Sigmoid colon (tissue), 6 donors: ENCODE measurements at regions not wholly inside any gene's neighbourhood (a gene's known extent, or its start where the extent isn't known, plus 50 kb on each side); places are given as distances from the start of the nearest gene placed in this dataset.

Source experiments
- DNase-seq: peaks from one replicate; pipeline ENCODE4 v3.0.0-alpha.2; 2019
- H3K27ac ChIP-seq, 4 donors: fragments of 200-600 bp; sonication (generic); one replicate each; pipeline ENCODE4 v1.5.1; 2016 to 2019; ENCODE audit warnings: mild to moderate bottlenecking in 1 of 4
- H3K27me3 ChIP-seq, 3 donors: fragments of 200-600 bp; sonication (generic); one replicate each; pipeline ENCODE4 v1.5.1; 2019; ENCODE audit warnings: mild to moderate bottlenecking in 1 of 3
- H3K36me3 ChIP-seq, 4 donors: fragments of 200-600 bp; sonication (generic); one replicate each; pipeline ENCODE4 v1.5.1; 2016 to 2019
- H3K4me1 ChIP-seq, 4 donors: fragments of 200-600 bp; sonication (generic); one replicate each; pipeline ENCODE4 v1.5.1; 2017 to 2019
- H3K4me3 ChIP-seq, 4 donors: fragments of 200-600 bp; sonication (generic); one replicate each; pipeline ENCODE4 v1.5.1; 2017 to 2019; ENCODE audit warnings: mild to moderate bottlenecking in 2 of 4, moderate library complexity in 1 of 4
- H3K9me3 ChIP-seq, 4 donors: fragments of 200-600 bp in 3 of 4; sonication (generic) in 3 of 4; one replicate each; pipeline versions ENCODE4 v1.5.1 to v1.6.1; 2013 to 2019
- EP300 ChIP-seq, 4 donors: sonication (generic); formaldehyde crosslinking; IDR thresholded peaks; one replicate each; pipeline ENCODE4 v1.6.1; 2017; ENCODE audit warnings: antibody characterized with exemption in 4 of 4
- POLR2A ChIP-seq, 2 donors: fragments of 450-650 bp; IDR thresholded peaks; one replicate each; pipeline ENCODE4 v1.6.1; 2016; ENCODE audit warnings: antibody characterized with exemption in 2 of 2, mild to moderate bottlenecking in 2 of 2, moderate library complexity in 2 of 2
- POLR2AphosphoS5 ChIP-seq, 4 donors: sonication (generic); formaldehyde crosslinking; IDR thresholded peaks; one replicate each; pipeline ENCODE4 v1.6.1; 2017; ENCODE audit warnings: antibody characterized with exemption in 4 of 4
- WGBS, 2 donors: extraction: QIAGEN DNeasy Blood & Tissue Kit; methylation state at CpG; one replicate each; pipeline ENCODE4 v1.1.7; 2013; 5-methylcytosine and 5-hydroxymethylcytosine counted together
- intact Hi-C: fragments of 100-400 bp; cut with DNase I; formaldehyde crosslinking; loops from one replicate; pipeline ENCODE4 v1.15.1; 2023
- TF ChIP-seq, protein P1 (sequence below), 4 experiments: fragments of 450-650 bp in 3 of 4; fragments of 200-600 bp in 1 of 4; IDR thresholded peaks; one replicate each; pipeline ENCODE4 v1.5.1; 2016 to 2019; ENCODE audit warnings: antibody characterized with exemption in 4 of 4, mild to moderate bottlenecking in 3 of 4, moderate library complexity in 2 of 4
- donor health status: healthy with polysubstance abuse.
- donor health status: healthy.

DNA sequence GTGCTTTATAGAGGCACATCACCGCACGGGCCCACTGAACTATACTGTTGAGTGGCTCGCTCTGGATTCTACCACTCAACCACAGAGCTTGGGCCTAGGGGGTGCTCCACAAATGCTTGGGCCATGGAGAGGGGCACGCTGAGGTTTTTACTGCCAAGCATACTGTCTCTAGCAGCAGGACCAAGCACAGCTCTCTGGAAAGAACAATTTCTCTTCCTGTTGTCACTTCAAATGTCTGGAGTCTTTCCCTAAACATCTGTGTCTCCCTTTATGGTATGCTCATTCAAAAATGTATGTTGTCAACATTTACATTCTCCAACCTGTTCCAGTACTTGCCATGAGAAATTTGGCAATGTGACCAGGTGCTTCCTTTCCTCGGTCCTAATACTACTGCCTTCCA lies 114.7 kb upstream of the TPM1 start:
- Histone ChIP-seq H3K27me3 (no peaks in the 10 kb centered on the region), H3K36me3 (no peaks in the 10 kb centered on the region), H3K4me3 (no peak overlapping the region), H3K27ac (no peak overlapping the region), H3K4me1 (peaks cover 0 to 12% (median 5%) of the 10 kb centered on the region in 4 donors), H3K9me3 (no peaks in the 10 kb centered on the region)
- WGBS, 2 donors: 87% methylated on average over 5 of the region's 5 CpGs
- intact Hi-C loops: no loop called here
- TF ChIP-seq POLR2A (IDR thresholded peaks at IDR 0.05): no peak
- no peak for TF ChIP-seq POLR2AphosphoS5 (IDR thresholded peaks at IDR 0.05)
- TF ChIP-seq, protein P1, sequence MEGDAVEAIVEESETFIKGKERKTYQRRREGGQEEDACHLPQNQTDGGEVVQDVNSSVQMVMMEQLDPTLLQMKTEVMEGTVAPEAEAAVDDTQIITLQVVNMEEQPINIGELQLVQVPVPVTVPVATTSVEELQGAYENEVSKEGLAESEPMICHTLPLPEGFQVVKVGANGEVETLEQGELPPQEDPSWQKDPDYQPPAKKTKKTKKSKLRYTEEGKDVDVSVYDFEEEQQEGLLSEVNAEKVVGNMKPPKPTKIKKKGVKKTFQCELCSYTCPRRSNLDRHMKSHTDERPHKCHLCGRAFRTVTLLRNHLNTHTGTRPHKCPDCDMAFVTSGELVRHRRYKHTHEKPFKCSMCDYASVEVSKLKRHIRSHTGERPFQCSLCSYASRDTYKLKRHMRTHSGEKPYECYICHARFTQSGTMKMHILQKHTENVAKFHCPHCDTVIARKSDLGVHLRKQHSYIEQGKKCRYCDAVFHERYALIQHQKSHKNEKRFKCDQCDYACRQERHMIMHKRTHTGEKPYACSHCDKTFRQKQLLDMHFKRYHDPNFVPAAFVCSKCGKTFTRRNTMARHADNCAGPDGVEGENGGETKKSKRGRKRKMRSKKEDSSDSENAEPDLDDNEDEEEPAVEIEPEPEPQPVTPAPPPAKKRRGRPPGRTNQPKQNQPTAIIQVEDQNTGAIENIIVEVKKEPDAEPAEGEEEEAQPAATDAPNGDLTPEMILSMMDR (IDR thresholded peaks at IDR 0.05): no peak
- TF ChIP-seq EP300 (IDR thresholded peaks at IDR 0.05): no peak
- no peak for DNase-seq

DNA sequence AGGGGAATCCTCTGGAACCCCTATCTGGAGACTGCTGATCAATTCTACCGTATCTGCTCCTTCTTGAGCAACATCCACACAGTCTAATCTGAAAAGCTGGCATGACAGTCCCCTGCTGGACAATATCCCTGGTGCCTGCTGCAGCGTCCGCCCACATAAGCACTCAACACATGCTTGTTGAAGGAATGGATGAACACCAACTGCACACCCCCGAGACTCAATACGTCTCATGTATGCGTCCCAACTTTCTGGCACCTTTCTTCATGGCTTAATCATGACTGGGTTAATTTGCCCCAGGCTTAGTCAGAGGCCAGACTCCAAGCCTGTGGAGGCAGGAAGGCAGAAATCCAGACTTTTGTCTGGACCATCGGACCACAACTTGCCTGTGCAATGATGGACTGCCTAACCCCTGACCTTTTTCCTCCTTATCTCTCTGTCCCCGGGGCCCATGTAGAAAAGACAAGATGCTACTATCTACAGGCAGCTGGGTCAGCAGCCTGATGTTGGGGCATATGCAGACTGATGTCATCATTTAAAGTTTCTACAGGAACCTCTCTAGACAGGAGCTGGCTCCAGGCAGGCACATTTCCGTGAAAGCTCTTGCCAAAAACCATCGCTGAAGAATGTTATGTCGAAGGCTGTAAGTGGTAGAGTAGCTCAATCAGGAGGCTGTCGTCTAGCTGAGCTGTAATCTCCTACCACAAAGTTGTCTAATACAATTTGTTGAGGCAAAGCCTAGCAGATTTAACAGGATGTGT lies 114.1 kb upstream of the TPM1 start:
- intact Hi-C loops: no loop called here

DNA sequence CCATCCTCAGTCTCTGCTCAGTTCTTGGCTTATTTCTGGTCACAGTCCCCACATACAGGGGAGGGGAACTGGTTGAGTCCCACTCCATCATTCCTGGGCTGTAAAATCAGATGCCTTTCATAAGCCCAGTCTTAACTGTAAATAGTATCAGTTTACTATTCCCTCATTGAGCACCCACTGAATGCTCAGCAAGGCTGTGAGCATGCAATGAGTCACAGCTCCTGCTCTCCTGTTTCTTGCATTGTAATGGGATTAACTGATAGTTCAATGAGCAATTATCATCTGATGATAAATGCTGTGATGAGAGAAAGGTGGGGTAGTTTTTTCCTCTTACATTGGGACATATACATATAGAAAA lies 113.6 kb upstream of the TPM1 start:
- H3K4me1 ChIP-seq: peaks cover 0 to 12% (median 5%) of the 10 kb centered on the region in 4 donors
- no peaks in the 10 kb centered on the region for H3K36me3 ChIP-seq
- no peaks in the 10 kb centered on the region for H3K27me3 ChIP-seq
- TF ChIP-seq POLR2A (IDR thresholded peaks at IDR 0.05) (no peak), EP300 (IDR thresholded peaks at IDR 0.05) (no peak), POLR2AphosphoS5 (IDR thresholded peaks at IDR 0.05) (no peak)
- TF ChIP-seq, protein P1 (IDR thresholded peaks at IDR 0.05): no peak
- intact Hi-C loops: no loop called here
- no peak overlapping the region for H3K4me3 ChIP-seq
- no peak for DNase-seq
- H3K9me3 ChIP-seq: no peaks in the 10 kb centered on the region
- peak overlapping the region in 1 of 4 donors; percentile 19 for H3K27ac ChIP-seq

More for the DNA sequence above, 114.1 kb upstream of the TPM1 start:
- TF ChIP-seq POLR2A (IDR thresholded peaks at IDR 0.05): no peak
- no peak for TF ChIP-seq POLR2AphosphoS5 (IDR thresholded peaks at IDR 0.05)
- no peak for TF ChIP-seq EP300 (IDR thresholded peaks at IDR 0.05)
- TF ChIP-seq, protein P1 (IDR thresholded peaks at IDR 0.05): no peak
- peaks cover 0 to 12% (median 5%) of the 10 kb centered on the region in 4 donors for H3K4me1 ChIP-seq
- no peaks in the 10 kb centered on the region for H3K27me3 ChIP-seq
- H3K36me3 ChIP-seq: no peaks in the 10 kb centered on the region
- DNase-seq: no peak
- WGBS, 2 donors: 76 to 84% methylated on average over 12 of the region's 12 CpGs
- H3K9me3 ChIP-seq: no peaks in the 10 kb centered on the region
- H3K27ac ChIP-seq: peak overlapping the region in 1 of 4 donors; percentile 19
- no peak overlapping the region for H3K4me3 ChIP-seq

DNA sequence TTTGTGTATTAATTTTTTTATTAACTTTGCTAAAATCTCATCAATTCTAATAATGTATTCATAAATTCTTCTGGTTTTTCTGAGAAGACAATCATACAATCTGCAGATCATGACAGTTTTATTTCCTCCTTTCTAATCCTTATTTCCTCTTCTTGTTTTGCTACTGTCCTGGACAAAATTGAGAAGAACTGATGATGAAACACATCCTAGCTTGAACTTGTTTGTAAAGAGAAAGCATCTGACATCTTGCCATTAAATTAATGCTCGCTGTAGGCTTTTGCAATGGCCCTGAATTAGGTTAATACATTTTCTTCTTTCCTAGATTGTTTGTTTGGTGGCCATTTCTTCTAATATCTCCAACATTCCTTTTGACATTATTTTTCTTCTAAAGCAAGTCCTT lies 110.9 kb upstream of the TPM1 start:
- no peaks in the 10 kb centered on the region for H3K36me3 ChIP-seq
- no peaks in the 10 kb centered on the region for H3K27me3 ChIP-seq
- H3K4me3 ChIP-seq: no peak overlapping the region
- no peaks in the 10 kb centered on the region for H3K9me3 ChIP-seq
- 91 to 92% methylated on average over 1 of the region's 1 CpG for WGBS, 2 donors
- no peak overlapping the region for H3K27ac ChIP-seq
- TF ChIP-seq POLR2A (IDR thresholded peaks at IDR 0.05) (no peak), POLR2AphosphoS5 (IDR thresholded peaks at IDR 0.05) (no peak), EP300 (IDR thresholded peaks at IDR 0.05) (no peak)
- TF ChIP-seq, protein P1 (IDR thresholded peaks at IDR 0.05): no peak
- peaks cover 0 to 20% (median 8%) of the 10 kb centered on the region in 4 donors for H3K4me1 ChIP-seq
- intact Hi-C loops: no loop called here
- no peak for DNase-seq

DNA sequence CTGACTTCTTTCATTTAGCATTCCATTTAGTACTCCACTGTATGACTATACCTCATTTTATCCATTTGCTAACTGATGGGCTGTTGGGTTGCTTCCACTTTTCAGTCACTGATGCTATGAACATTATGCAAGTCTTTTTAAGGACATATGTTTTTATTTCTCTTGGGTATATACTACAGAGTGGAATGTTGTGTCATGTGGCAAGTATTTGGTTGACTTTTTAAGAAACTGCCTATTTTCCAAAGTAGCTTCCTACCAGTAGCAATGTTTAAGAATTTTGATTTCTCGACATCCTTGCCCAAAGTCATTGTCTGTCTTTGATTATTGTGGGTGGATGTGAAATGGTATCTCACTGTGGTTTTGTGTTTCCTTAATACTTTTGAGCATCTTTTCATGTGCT lies 110.1 kb upstream of the TPM1 start:
- Histone ChIP-seq H3K36me3 (no peaks in the 10 kb centered on the region), H3K9me3 (no peaks in the 10 kb centered on the region), H3K4me3 (no peak overlapping the region), H3K4me1 (peaks cover 0 to 20% (median 8%) of the 10 kb centered on the region in 4 donors), H3K27ac (no peak overlapping the region), H3K27me3 (no peaks in the 10 kb centered on the region)
- DNase-seq: no peak
- intact Hi-C loops: no loop called here
- 0 to 55% methylated on average over 1 of the region's 1 CpG for WGBS, 2 donors
- TF ChIP-seq EP300 (IDR thresholded peaks at IDR 0.05): no peak
- TF ChIP-seq POLR2A (IDR thresholded peaks at IDR 0.05): no peak
- TF ChIP-seq POLR2AphosphoS5 (IDR thresholded peaks at IDR 0.05): no peak
- TF ChIP-seq, protein P1 (IDR thresholded peaks at IDR 0.05): no peak
